PC-3 (cell line): ENCODE measurements at regions not wholly inside any gene's neighbourhood (a gene's known extent, or its start where the extent isn't known, plus 50 kb on each side); places are given as distances from the start of the nearest gene placed in this dataset.

Source experiments
- EZH2 ChIP-seq: fragments of 300-600 bp; sonication (generic); IDR thresholded peaks from one replicate; pipeline ENCODE4 v1.6.1; 2017; ENCODE audit warnings: antibody characterized with exemption, mild to moderate bottlenecking, low read length; ENCODE audit not compliant: unreplicated experiment
- EZH2phosphoT487 ChIP-seq: fragments of 300-600 bp; sonication (generic); IDR thresholded peaks from 2 replicates; pipeline ENCODE4 v1.6.1; 2018; ENCODE audit warnings: mild to moderate bottlenecking, antibody characterized with exemption, low read length, borderline replicate concordance
- TF ChIP-seq, protein P1 (sequence below): fragments of 300-600 bp; sonication (generic); conservative IDR thresholded peaks from 2 replicates; pipeline ENCODE4 v1.5.1; 2017; ENCODE audit warnings: antibody characterized with exemption, low read depth, mild to moderate bottlenecking, low read length

DNA sequence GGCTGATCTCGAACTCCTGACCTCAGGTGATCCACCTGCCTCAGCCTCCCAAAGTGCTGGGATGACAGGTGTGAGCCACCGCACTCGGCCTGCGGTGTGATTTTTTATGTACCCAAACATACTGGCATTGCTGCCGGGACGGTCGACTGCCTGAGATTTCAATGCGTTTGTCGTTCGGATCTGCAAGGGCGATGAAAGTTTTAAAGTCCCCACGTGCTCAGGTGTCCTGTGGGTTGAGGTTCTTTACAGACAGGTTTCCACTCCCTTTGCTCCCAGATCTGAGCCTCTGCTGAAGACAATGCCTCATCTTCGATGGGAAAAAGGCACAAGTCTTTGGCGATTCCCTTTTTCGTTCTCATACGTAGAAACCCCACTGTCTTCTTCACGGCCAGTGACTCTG, 78.1 kb upstream of the SHOX start:
- no peak for TF ChIP-seq EZH2phosphoT487
- TF ChIP-seq, protein P1, sequence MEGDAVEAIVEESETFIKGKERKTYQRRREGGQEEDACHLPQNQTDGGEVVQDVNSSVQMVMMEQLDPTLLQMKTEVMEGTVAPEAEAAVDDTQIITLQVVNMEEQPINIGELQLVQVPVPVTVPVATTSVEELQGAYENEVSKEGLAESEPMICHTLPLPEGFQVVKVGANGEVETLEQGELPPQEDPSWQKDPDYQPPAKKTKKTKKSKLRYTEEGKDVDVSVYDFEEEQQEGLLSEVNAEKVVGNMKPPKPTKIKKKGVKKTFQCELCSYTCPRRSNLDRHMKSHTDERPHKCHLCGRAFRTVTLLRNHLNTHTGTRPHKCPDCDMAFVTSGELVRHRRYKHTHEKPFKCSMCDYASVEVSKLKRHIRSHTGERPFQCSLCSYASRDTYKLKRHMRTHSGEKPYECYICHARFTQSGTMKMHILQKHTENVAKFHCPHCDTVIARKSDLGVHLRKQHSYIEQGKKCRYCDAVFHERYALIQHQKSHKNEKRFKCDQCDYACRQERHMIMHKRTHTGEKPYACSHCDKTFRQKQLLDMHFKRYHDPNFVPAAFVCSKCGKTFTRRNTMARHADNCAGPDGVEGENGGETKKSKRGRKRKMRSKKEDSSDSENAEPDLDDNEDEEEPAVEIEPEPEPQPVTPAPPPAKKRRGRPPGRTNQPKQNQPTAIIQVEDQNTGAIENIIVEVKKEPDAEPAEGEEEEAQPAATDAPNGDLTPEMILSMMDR: no peak
- TF ChIP-seq EZH2: no peak
